ENCODE measurements at regions not wholly inside any gene's neighbourhood (a gene's known extent, or its start where the extent isn't known, plus 50 kb on each side); places are given as distances from the start of the nearest gene placed in this dataset.

- intact Hi-C loops (cut with DNase I; ENCODE audit: low total_unique reads): no loop called here
- no peak overlapping the region for H3K4me3 ChIP-seq
- no peak for DNase-seq
- H3K9me3 ChIP-seq: no peaks in the 10 kb centered on the region
- H3K36me3 ChIP-seq: no peaks in the 10 kb centered on the region
- TF ChIP-seq CTCF (IDR thresholded peaks at IDR 0.05) (no peak), POLR2A (IDR thresholded peaks at IDR 0.05) (no peak)
- no peak overlapping the region for H3K27ac ChIP-seq
- H3K4me1 ChIP-seq: no peaks in the 10 kb centered on the region
- no peaks in the 10 kb centered on the region for H3K27me3 ChIP-seq
These were observed 128.7 kb upstream of the ARHGEF9 start for GRCh38 chrX:63913719-63914118.

- no peak for DNase-seq
- Histone ChIP-seq H3K27me3 (no peaks in the 10 kb centered on the region), H3K27ac (no peak overlapping the region), H3K36me3 (no peaks in the 10 kb centered on the region), H3K4me1 (no peaks in the 10 kb centered on the region), H3K4me3 (no peak overlapping the region), H3K9me3 (peaks cover 0 to 5% of the 10 kb centered on the region in 2 donors)
- TF ChIP-seq POLR2A (IDR thresholded peaks at IDR 0.05) (no peak), CTCF (IDR thresholded peaks at IDR 0.05) (no peak)
- intact Hi-C loops (cut with DNase I; ENCODE audit: low total_unique reads): no loop called here
These were observed 104.0 kb upstream of the ARHGEF9 start for GRCh38 chrX:63889001-63889400.

- no peak for DNase-seq
These were observed 100.1 kb upstream of the ARHGEF9 start for GRCh38 chrX:63884821-63885790.

GRCh38 chrX:63869506-63869905 is 84.5 kb upstream of the ARHGEF9 start:
- H3K9me3 ChIP-seq: no peaks in the 10 kb centered on the region
- peaks cover 0 to 4% of the 10 kb centered on the region in 2 donors for H3K27me3 ChIP-seq
- intact Hi-C loops (cut with DNase I; ENCODE audit: low total_unique reads): no loop called here
- no peaks in the 10 kb centered on the region for H3K4me1 ChIP-seq
- no peak overlapping the region for H3K27ac ChIP-seq
- no peak for DNase-seq
- TF ChIP-seq POLR2A (IDR thresholded peaks at IDR 0.05): no peak
- no peak for TF ChIP-seq CTCF (IDR thresholded peaks at IDR 0.05)
- H3K4me3 ChIP-seq: no peak overlapping the region
- H3K36me3 ChIP-seq: no peaks in the 10 kb centered on the region

More at GRCh38 chrX:63884821-63885790, 100.1 kb upstream of the ARHGEF9 start:
- intact Hi-C loops (cut with DNase I; ENCODE audit: low total_unique reads): no loop called here
- Histone ChIP-seq H3K9me3 (no peaks in the 10 kb centered on the region), H3K36me3 (no peaks in the 10 kb centered on the region), H3K4me3 (no peak overlapping the region), H3K27ac (no peak overlapping the region), H3K4me1 (no peaks in the 10 kb centered on the region), H3K27me3 (no peaks in the 10 kb centered on the region)
- TF ChIP-seq CTCF (IDR thresholded peaks at IDR 0.05): no peak
- TF ChIP-seq POLR2A (IDR thresholded peaks at IDR 0.05): no peak

- Histone ChIP-seq H3K27me3 (no peaks in the 10 kb centered on the region), H3K4me1 (no peaks in the 10 kb centered on the region), H3K27ac (no peak overlapping the region), H3K4me3 (no peak overlapping the region), H3K36me3 (no peaks in the 10 kb centered on the region), H3K9me3 (no peaks in the 10 kb centered on the region)
- intact Hi-C loops (cut with DNase I; ENCODE audit: low total_unique reads): no loop called here
- no peak for DNase-seq
- TF ChIP-seq POLR2A (IDR thresholded peaks at IDR 0.05) (no peak), CTCF (IDR thresholded peaks at IDR 0.05) (no peak)
These were observed 70.9 kb upstream of the ARHGEF9 start for GRCh38 chrX:63855896-63856295.
